HepG2 (cell line): ENCODE measurements at regions not wholly inside any gene's neighbourhood (a gene's known extent, or its start where the extent isn't known, plus 50 kb on each side); places are given as distances from the start of the nearest gene placed in this dataset.

ENCODE experiments used
- ARID3A ChIP-seq: IDR thresholded peaks from 2 replicates; pipeline ENCODE4 v1.6.1; 2012; ENCODE audit warnings: low read depth, low read length, improper control_type of control experiment
- CBX2 ChIP-seq, 2 experiments: fragments of 200-600 bp in 1 of 2; sonication (generic); formaldehyde crosslinking in 1 of 2; IDR thresholded peaks; 2 replicates each; pipeline versions ENCODE4 v1.7.0 to v1.8.1; 2018 to 2022; ENCODE audit warnings: low read depth in 2 of 2, low read length in 1 of 2, mild to moderate bottlenecking in 1 of 2, missing genetic modification reagents in 1 of 2
- CENPX ChIP-seq: sonication (generic); formaldehyde crosslinking; IDR thresholded peaks from 2 replicates; pipeline ENCODE4 v1.9.0; 2021; ENCODE audit warnings: mild to moderate bottlenecking, missing genetic modification reagents, moderate library complexity
- ISL2 ChIP-seq: sonication (generic); formaldehyde crosslinking; IDR thresholded peaks from 2 replicates; pipeline ENCODE4 v1.5.0; 2020; ENCODE audit warnings: missing genetic modification reagents
- NAIF1 ChIP-seq: sonication (generic); formaldehyde crosslinking; IDR thresholded peaks from 2 replicates; pipeline ENCODE4 v1.5.0; 2020; ENCODE audit warnings: mild to moderate bottlenecking, missing genetic modification reagents, borderline replicate concordance
- NCOA2 ChIP-seq: sonication (generic); formaldehyde crosslinking; IDR thresholded peaks from 2 replicates; pipeline ENCODE4 v1.8.0; 2022; ENCODE audit warnings: inconsistent platforms
- NONO ChIP-seq, 2 experiments: fragments of 450-650 bp in 1 of 2; sonication (generic) in 1 of 2; formaldehyde crosslinking in 1 of 2; IDR thresholded peaks in 1 of 2; conservative IDR thresholded peaks in 1 of 2; 2 replicates each; pipeline versions ENCODE4 v1.6.1 to v1.8.0; 2017 to 2022; ENCODE audit warnings: mild to moderate bottlenecking in 1 of 2, missing genetic modification reagents in 1 of 2, moderate library complexity in 1 of 2
- NR2F6 ChIP-seq, 2 experiments: IDR thresholded peaks; 2 replicates each; pipeline ENCODE4 v1.6.1; 2016; ENCODE audit warnings: antibody characterized with exemption in 1 of 2, mild to moderate bottlenecking in 1 of 2
- REPIN1 ChIP-seq: sonication (generic); formaldehyde crosslinking; IDR thresholded peaks from 2 replicates; pipeline ENCODE4 v1.8.0; 2022; ENCODE audit warnings: missing genetic modification reagents, low read depth, mild to moderate bottlenecking, borderline replicate concordance
- RFX3 ChIP-seq: IDR thresholded peaks from 2 replicates; pipeline ENCODE4 v1.6.1; 2016; ENCODE audit warnings: missing biosample characterization, missing genetic modification reagents
- TEAD2 ChIP-seq: sonication (generic); formaldehyde crosslinking; IDR thresholded peaks from 2 replicates; pipeline ENCODE4 v1.9.0; 2021; ENCODE audit warnings: missing genetic modification reagents
- TGIF2 ChIP-seq: IDR thresholded peaks from 2 replicates; pipeline ENCODE4 v1.6.1; 2016; ENCODE audit warnings: control low read depth, missing compliant biosample characterization
- TIGD3 ChIP-seq: sonication (generic); formaldehyde crosslinking; IDR thresholded peaks from 2 replicates; pipeline ENCODE4 v1.5.1; 2020; ENCODE audit warnings: mild to moderate bottlenecking, missing genetic modification reagents, borderline replicate concordance
- TRAFD1 ChIP-seq: sonication (generic); formaldehyde crosslinking; IDR thresholded peaks from 2 replicates; pipeline ENCODE4 v1.5.1; 2020; ENCODE audit warnings: missing genetic modification reagents, mild to moderate bottlenecking, borderline replicate concordance
- ZFX ChIP-seq: sonication (generic); formaldehyde crosslinking; IDR thresholded peaks from 2 replicates; pipeline ENCODE4 v1.4.0; 2020; ENCODE audit warnings: mild to moderate bottlenecking, low read depth, missing genetic modification reagents, moderate library complexity
- ZNF280D ChIP-seq: sonication (generic); formaldehyde crosslinking; IDR thresholded peaks from 2 replicates; pipeline ENCODE4 v1.5.1; 2020; ENCODE audit warnings: mild to moderate bottlenecking, missing genetic modification reagents
- ZNF329 ChIP-seq: sonication (generic); formaldehyde crosslinking; IDR thresholded peaks from 2 replicates; pipeline ENCODE4 v1.9.0; 2021; ENCODE audit warnings: low read depth, mild to moderate bottlenecking, missing genetic modification reagents
- ZNF558 ChIP-seq: sonication (generic); formaldehyde crosslinking; IDR thresholded peaks from 2 replicates; pipeline ENCODE4 v1.9.0; 2022; ENCODE audit warnings: mild to moderate bottlenecking, missing genetic modification reagents, borderline replicate concordance
- ZNF660 ChIP-seq: sonication (generic); formaldehyde crosslinking; IDR thresholded peaks from 2 replicates; pipeline ENCODE4 v1.5.1; 2020; ENCODE audit warnings: mild to moderate bottlenecking, low read depth, missing genetic modification reagents, borderline replicate concordance
- ZNF775 ChIP-seq: sonication (generic); formaldehyde crosslinking; IDR thresholded peaks from 2 replicates; pipeline ENCODE4 v1.4.0; 2020; ENCODE audit warnings: missing genetic modification reagents, mild to moderate bottlenecking, moderate library complexity, borderline replicate concordance

- TF ChIP-seq ISL2 (CRISPR knock-in tag): no peak
- TF ChIP-seq CENPX (CRISPR knock-in tag): no peak
- TF ChIP-seq CBX2 (IDR thresholded peaks at IDR 0.05; ENCODE audit: low read depth, low read length): no peak
- no peak for TF ChIP-seq CBX2 (CRISPR knock-in tag; IDR thresholded peaks at IDR 0.05; ENCODE audit: low read depth)
- no peak for TF ChIP-seq ZNF660 (CRISPR knock-in tag)
- TF ChIP-seq RFX3 (CRISPR knock-in tag): no peak
- TF ChIP-seq NONO (IDR thresholded peaks at IDR 0.05): no peak
- TF ChIP-seq NONO (CRISPR knock-in tag; conservative IDR thresholded peaks at IDR 0.05): peak; percentile 71
- no peak for TF ChIP-seq TEAD2 (CRISPR knock-in tag)
- TF ChIP-seq ZNF280D: peak; percentile 91; the same call in 1 of the 2 replicates
- peak; percentile 84 for TF ChIP-seq ZFX (CRISPR knock-in tag)
- no peak for TF ChIP-seq ZNF775 (CRISPR knock-in tag)
- no peak for TF ChIP-seq TGIF2 (CRISPR knock-in tag)
- no peak; the same call in 1 of the 2 replicates for TF ChIP-seq TRAFD1 (CRISPR knock-in tag)
- TF ChIP-seq NR2F6 (IDR thresholded peaks at IDR 0.05): peak; percentile 49; the same call in 1 of the 2 replicates
- peak; percentile 64 for TF ChIP-seq NR2F6 (CRISPR knock-in tag; IDR thresholded peaks at IDR 0.05)
- TF ChIP-seq ZNF329: 0 out of 2 replicates have a peak, but pooled peaks have one; percentile 47
- peak; percentile 58; the same call in 1 of the 2 replicates for TF ChIP-seq NCOA2 (CRISPR knock-in tag)
- no peak for TF ChIP-seq ZNF558 (CRISPR knock-in tag)
- TF ChIP-seq ARID3A: 0 out of 2 replicates have a peak, but pooled peaks have one; percentile 33
- peak; percentile 64 for TF ChIP-seq REPIN1 (CRISPR knock-in tag)
- 0 out of 2 replicates have a peak, but pooled peaks have one; percentile 48 for TF ChIP-seq TIGD3
- peak; percentile 66; the same call in 1 of the 2 replicates for TF ChIP-seq NAIF1 (CRISPR knock-in tag)
Observed at GRCh38 chr2:8571792-8572499, 109.9 kb upstream of the ID2 start (continued).
